ENCODE measurements at regions not wholly inside any gene's neighbourhood (a gene's known extent, or its start where the extent isn't known, plus 50 kb on each side); places are given as distances from the start of the nearest gene placed in this dataset.

- Histone ChIP-seq H3K27ac (ENCODE audit: low read depth, low read length, poor library complexity, severe bottlenecking) (no peak overlapping the region), H3K9me2 (ENCODE audit: low read depth, low read length) (no peaks in the 10 kb centered on the region), H3K9me3 (ENCODE audit: low read length) (no peaks in the 10 kb centered on the region), H3K36me3 (ENCODE audit: insufficient read depth, low read length) (no peaks in the 10 kb centered on the region), H3K79me2 (ENCODE audit: insufficient read depth, low read length) (no peaks in the 10 kb centered on the region), H2AFZ (ENCODE audit: low read length) (no peak overlapping the region), H3K27me3 (ENCODE audit: insufficient read depth, low read length) (no peaks in the 10 kb centered on the region), H3K4me2 (ENCODE audit: low read length) (no peak overlapping the region), H3K4me3 (ENCODE audit: low read depth, low read length, poor library complexity, severe bottlenecking) (no peak overlapping the region), H4K20me1 (ENCODE audit: insufficient read depth, low read length) (no peaks in the 10 kb centered on the region), H3K9ac (ENCODE audit: low read length) (no peak overlapping the region), H3K4me1 (ENCODE audit: insufficient read depth, low read length, severe bottlenecking) (no peaks in the 10 kb centered on the region), H3F3A (ENCODE audit: insufficient read depth, low read length) (no peaks in the 10 kb centered on the region)
- TF ChIP-seq, protein P1, sequence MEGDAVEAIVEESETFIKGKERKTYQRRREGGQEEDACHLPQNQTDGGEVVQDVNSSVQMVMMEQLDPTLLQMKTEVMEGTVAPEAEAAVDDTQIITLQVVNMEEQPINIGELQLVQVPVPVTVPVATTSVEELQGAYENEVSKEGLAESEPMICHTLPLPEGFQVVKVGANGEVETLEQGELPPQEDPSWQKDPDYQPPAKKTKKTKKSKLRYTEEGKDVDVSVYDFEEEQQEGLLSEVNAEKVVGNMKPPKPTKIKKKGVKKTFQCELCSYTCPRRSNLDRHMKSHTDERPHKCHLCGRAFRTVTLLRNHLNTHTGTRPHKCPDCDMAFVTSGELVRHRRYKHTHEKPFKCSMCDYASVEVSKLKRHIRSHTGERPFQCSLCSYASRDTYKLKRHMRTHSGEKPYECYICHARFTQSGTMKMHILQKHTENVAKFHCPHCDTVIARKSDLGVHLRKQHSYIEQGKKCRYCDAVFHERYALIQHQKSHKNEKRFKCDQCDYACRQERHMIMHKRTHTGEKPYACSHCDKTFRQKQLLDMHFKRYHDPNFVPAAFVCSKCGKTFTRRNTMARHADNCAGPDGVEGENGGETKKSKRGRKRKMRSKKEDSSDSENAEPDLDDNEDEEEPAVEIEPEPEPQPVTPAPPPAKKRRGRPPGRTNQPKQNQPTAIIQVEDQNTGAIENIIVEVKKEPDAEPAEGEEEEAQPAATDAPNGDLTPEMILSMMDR (IDR thresholded peaks at IDR 0.05; ENCODE audit: low read length): no peak
- TF ChIP-seq EZH2 (IDR thresholded peaks at IDR 0.05; ENCODE audit: borderline replicate concordance, low read length): no peak
Observed at GRCh38 chr3:31170932-31171670, 276.6 kb upstream of the GADL1 start.

- no peaks in the 10 kb centered on the region for H3F3A ChIP-seq (ENCODE audit: insufficient read depth, low read length)
- H3K9ac ChIP-seq (ENCODE audit: low read length): no peak overlapping the region
- H3K4me1 ChIP-seq (ENCODE audit: insufficient read depth, low read length, severe bottlenecking): no peaks in the 10 kb centered on the region
- H4K20me1 ChIP-seq (ENCODE audit: insufficient read depth, low read length): no peaks in the 10 kb centered on the region
- no peaks in the 10 kb centered on the region for H3K9me3 ChIP-seq (ENCODE audit: low read length)
- H3K79me2 ChIP-seq (ENCODE audit: insufficient read depth, low read length): no peaks in the 10 kb centered on the region
- H3K9me2 ChIP-seq (ENCODE audit: low read depth, low read length): no peaks in the 10 kb centered on the region
- no peak overlapping the region for H3K27ac ChIP-seq (ENCODE audit: low read depth, low read length, poor library complexity, severe bottlenecking)
- H3K36me3 ChIP-seq (ENCODE audit: insufficient read depth, low read length): no peaks in the 10 kb centered on the region
- H3K4me3 ChIP-seq (ENCODE audit: low read depth, low read length, poor library complexity, severe bottlenecking): no peak overlapping the region
- TF ChIP-seq, protein P1 (IDR thresholded peaks at IDR 0.05; ENCODE audit: low read length): no peak
- TF ChIP-seq EZH2 (IDR thresholded peaks at IDR 0.05; ENCODE audit: borderline replicate concordance, low read length): no peak
- no peak overlapping the region for H3K4me2 ChIP-seq (ENCODE audit: low read length)
- no peaks in the 10 kb centered on the region for H3K27me3 ChIP-seq (ENCODE audit: insufficient read depth, low read length)
- H2AFZ ChIP-seq (ENCODE audit: low read length): no peak overlapping the region
Observed at GRCh38 chr3:31172336-31172735, 277.9 kb upstream of the GADL1 start.

DNA sequence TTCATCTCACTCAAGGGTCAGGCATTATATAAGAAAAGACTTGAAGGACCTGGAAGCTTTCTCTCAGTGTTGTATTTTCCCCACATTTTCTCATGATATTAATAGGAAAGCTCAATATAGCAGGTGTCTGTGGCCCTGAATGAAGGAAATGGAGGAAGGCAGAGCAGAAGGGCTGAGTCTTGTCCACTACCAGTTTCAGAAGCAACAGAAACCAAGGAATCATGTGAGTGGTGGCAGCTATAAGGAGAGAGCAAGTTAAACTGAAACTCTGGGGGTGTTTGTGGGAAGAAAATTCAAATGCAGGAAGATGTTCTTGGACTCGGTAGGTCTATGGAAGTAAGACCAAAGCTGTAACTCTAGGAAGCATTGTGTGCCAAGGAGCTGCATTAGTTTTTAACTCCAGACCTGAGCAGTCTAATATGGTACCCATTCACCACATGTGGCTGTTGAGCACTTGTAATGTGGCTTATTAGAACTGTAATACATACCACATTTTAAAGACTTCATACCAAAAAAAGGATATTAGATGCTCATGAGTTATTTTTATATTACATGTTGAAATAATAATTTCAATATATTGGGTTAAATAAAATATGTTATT, 278.8 kb upstream of the GADL1 start:
- Histone ChIP-seq H3K4me1 (ENCODE audit: insufficient read depth, low read length, severe bottlenecking) (no peaks in the 10 kb centered on the region), H3K79me2 (ENCODE audit: insufficient read depth, low read length) (no peaks in the 10 kb centered on the region), H3K27me3 (ENCODE audit: insufficient read depth, low read length) (no peaks in the 10 kb centered on the region), H3K4me3 (ENCODE audit: low read depth, low read length, poor library complexity, severe bottlenecking) (no peak overlapping the region), H3K9ac (ENCODE audit: low read length) (no peak overlapping the region), H3K9me2 (ENCODE audit: low read depth, low read length) (no peaks in the 10 kb centered on the region), H3F3A (ENCODE audit: insufficient read depth, low read length) (no peaks in the 10 kb centered on the region), H3K4me2 (ENCODE audit: low read length) (no peak overlapping the region), H3K27ac (ENCODE audit: low read depth, low read length, poor library complexity, severe bottlenecking) (no peak overlapping the region), H3K36me3 (ENCODE audit: insufficient read depth, low read length) (no peaks in the 10 kb centered on the region), H4K20me1 (ENCODE audit: insufficient read depth, low read length) (no peaks in the 10 kb centered on the region), H3K9me3 (ENCODE audit: low read length) (no peaks in the 10 kb centered on the region), H2AFZ (ENCODE audit: low read length) (no peak overlapping the region)
- TF ChIP-seq, protein P1 (IDR thresholded peaks at IDR 0.05; ENCODE audit: low read length): no peak
- TF ChIP-seq EZH2 (IDR thresholded peaks at IDR 0.05; ENCODE audit: borderline replicate concordance, low read length): no peak
